HT-29 (cell line): ENCODE measurements at regions not wholly inside any gene's neighbourhood (a gene's known extent, or its start where the extent isn't known, plus 50 kb on each side); places are given as distances from the start of the nearest gene placed in this dataset.

Source experiments
- DNase-seq: peaks from one replicate; pipeline ENCODE4 v3.0.0-alpha.2; 2015; ENCODE audit warnings: low spot score

DNA sequence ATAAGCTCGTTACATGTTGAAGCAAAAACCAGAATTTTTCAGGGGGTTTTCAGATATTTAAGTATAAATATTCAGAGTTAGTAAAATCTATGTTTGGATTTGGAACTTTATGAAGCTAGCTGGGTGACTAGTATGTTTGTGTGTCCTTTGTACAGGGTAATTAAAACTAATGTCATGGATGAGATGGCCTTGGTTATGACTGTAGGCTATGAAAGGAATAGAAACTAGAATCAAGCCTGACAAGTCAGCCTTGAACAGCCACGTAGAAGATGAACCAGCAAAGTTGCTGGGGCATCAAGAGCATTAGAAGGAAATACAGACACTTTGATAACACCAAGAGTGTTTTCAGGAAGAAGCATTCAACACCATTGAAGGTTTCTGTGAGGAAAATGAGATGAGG lies 825.1 kb upstream of the CNTNAP5 start:
- no peak for DNase-seq

DNA sequence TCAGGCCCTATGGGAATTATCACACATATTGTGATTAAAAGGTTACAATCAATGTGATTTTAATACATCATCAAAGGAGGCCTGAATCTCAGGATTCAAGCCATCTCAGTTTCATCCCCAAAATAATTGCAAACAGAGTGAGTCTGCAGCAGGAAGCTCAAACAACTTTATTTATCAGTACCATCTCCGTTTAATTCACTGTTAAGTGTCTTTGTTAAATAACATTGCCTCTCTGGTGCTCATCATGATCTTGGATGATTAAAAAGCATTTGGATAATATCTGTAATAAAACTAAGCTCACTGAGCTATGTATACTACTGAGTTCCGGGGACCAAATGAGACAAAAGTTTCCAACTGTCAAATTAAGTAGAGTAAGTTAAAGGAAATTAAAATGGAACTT lies 817.8 kb upstream of the CNTNAP5 start:
- DNase-seq: no peak

DNA sequence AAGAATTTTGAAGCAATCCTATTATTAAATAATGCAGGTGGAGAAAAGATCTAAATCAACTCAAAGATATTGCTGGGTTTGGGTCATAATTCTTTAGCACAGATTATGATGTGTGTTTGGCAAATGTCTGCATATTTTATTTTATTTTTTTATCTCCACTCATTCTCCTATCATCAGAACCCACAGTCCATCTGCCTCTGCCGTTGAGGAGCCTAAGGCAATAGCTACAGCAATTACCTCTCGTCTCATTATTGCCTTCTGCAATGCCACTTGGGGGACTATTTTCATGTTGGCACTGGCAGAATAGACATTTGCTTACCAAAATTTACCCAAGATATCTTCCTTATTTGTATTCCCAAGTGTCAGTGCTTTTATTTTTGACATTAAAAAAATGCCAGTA lies 815.9 kb upstream of the CNTNAP5 start:
- DNase-seq: no peak

DNA sequence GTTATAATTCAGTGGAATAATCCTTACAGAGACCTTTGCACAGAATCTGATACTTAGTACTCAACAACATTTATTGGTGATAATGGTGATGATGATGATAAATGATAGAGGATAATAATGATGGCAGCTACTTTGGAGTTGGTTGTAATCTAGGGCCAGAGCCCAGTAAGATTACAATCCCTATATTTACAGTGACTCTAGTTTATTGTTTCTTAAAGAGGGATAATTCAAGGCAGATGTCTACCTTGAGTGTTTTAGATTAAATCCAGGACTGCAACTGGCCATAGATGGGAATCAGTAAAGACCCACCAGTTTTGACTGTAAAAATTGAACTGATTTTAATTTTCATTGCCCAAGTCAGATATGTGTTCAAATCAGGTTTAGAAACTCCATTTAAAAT lies 813.9 kb upstream of the CNTNAP5 start:
- DNase-seq: no peak

DNA sequence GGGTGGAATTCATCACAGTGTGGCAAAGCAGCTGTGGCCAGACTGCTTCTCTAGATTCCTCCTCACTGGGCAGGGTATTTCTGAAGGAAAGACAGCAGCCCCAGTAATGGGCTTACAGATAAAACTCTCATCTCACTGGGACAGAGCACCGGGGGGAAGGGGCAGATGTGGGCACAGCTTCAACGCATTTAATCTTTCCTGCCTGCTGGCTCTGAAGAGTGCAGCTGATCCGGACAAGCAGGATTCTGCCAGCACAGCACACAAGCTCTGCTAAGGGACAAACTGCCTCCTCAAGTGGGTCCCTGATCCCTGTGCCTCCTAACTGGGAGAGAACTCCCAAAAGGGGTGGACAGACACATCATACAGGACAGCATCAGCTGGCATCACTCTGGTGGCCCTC lies 779.9 kb upstream of the CNTNAP5 start:
- DNase-seq: no peak

DNA sequence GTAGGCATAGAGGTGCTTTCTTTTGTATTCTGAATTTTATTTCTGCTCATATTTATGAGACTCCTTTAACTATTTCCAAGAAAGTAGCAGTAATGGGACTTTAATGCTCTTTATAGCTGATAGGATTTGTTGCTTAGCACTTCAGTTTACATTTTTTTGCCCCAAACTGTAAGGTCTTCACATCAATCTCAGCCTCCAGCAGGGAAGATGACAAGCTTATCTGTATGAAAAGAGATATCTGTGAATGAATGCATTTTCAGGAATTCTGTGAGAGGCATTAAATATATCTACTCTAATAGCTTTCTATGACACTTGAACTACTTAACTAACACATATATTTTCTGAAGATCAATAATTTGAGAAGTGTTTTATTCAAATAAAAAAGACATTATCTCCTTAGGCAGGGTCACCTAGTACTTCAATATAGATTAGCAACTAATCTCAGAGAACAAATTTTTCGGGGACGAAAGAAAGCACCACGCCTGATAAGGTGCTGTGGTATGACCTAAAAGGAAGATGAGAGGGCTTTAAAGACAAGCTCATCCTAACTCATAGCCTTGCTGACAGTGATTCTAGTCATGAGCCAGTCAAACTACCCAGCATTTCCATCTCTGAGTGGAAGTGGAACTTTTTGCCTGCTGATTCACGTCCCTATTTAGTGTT lies 766.1 kb upstream of the CNTNAP5 start:
- no peak for DNase-seq

DNA sequence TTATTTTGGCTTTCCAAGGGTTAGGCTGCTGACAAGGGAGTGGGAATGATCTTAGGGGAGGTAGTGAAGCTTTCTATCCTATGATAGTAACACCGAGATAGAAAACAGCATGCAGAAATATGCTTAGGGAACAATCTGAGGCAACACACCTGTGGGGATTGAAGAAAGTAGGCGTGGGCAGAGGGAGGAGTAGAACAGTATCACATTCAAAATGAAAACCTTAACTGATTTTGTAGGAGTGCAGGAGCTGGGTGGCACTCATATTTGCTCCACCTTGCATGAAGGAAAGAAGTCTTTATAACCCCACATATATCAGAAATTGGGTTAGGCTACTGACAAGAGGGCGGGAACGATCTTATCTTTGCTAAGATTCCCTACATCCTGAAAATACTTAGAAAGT lies 762.2 kb upstream of the CNTNAP5 start:
- DNase-seq: no peak

DNA sequence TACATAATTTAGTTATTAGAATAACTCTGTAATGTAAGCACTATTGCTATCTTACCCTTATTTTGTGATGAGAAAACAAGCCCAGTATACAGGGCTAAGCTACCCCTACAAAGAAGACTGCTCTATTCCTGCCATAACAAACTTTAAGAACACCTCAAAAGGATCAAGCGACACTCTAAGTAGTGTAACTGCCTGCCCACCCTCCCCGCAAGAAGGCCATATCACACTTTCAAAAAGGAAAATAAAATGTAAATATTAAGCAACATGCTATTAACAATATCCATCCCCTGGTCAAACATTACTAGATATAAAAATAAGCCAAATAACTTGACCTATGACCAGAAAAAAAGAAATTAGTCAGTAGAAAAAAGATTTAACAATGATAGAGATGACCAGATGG lies 741.7 kb upstream of the CNTNAP5 start:
- DNase-seq: no peak

DNA sequence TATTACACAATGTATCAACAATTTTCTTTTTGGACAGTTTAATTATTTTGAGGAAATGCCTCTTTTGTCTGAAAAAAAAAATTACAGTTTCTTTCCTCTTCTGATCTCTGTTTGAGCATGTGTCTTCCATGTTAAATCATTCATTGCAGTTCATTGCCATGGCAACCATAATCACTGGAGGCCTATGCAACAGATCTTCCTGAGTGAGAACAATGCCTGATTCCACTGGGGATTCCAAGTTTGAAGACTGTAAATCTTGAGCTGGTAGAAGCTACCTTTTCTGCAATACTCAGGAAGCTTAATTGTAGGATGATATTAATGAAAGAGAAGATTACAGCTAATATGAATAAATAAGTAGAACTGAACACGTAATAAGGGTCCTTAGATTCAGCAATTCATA lies 721.4 kb upstream of the CNTNAP5 start:
- no peak for DNase-seq
